ENCODE measurements at regions not wholly inside any gene's neighbourhood (a gene's known extent, or its start where the extent isn't known, plus 50 kb on each side); places are given as distances from the start of the nearest gene placed in this dataset.

- Histone ChIP-seq H3K27ac (no peak overlapping the region), H3K4me1 (no peaks in the 10 kb centered on the region), H3K27me3 (no peaks in the 10 kb centered on the region), H3K9ac (no peak overlapping the region), H3K4me3 (no peak overlapping the region), H3K9me3 (replicated peaks in 1 of 11) (0 out of 22 replicates have a peak, but pooled peaks cover 0 to 7% (median 0%) of the 10 kb centered on the region in 11 experiments), H3K4me2 (no peak overlapping the region), H3K36me3 (no peaks in the 10 kb centered on the region), H4K20me1 (no peaks in the 10 kb centered on the region)
- no peak for TF ChIP-seq Cebpa-rat (IDR thresholded peaks at IDR 0.05)
These were observed 225.3 kb downstream of the ATP23 start for GRCh38 chr12:58166643-58167042.

- H3K9me3 ChIP-seq (replicated peaks in 1 of 11) = peaks cover 2 to 12% (median 5%) of the 10 kb centered on the region in 11 experiments; a peak in 13 of 22 replicates
- H3K4me2 ChIP-seq = no peak overlapping the region
- H3K27ac ChIP-seq = no peak overlapping the region
- TF ChIP-seq Cebpa-rat (IDR thresholded peaks at IDR 0.05) = no peak
- H4K20me1 ChIP-seq = no peaks in the 10 kb centered on the region
- H3K4me1 ChIP-seq = no peaks in the 10 kb centered on the region
- H3K27me3 ChIP-seq = no peaks in the 10 kb centered on the region
- H3K9ac ChIP-seq = no peak overlapping the region
- H3K36me3 ChIP-seq = no peaks in the 10 kb centered on the region
- no peak overlapping the region for H3K4me3 ChIP-seq
These were observed 226.3 kb downstream of the ATP23 start for GRCh38 chr12:58167622-58168021.

GRCh38 chr12:58169826-58170225, 228.5 kb downstream of the ATP23 start:
- H3K36me3 ChIP-seq = no peaks in the 10 kb centered on the region
- H3K9me3 ChIP-seq (replicated peaks in 1 of 11) = peaks cover 7 to 24% (median 15%) of the 10 kb centered on the region in 11 experiments; a peak in 16 of 22 replicates
- no peaks in the 10 kb centered on the region for H3K27me3 ChIP-seq
- H3K4me3 ChIP-seq = no peak overlapping the region
- H3K4me2 ChIP-seq = no peak overlapping the region
- no peak overlapping the region for H3K9ac ChIP-seq
- no peak for TF ChIP-seq Cebpa-rat (IDR thresholded peaks at IDR 0.05)
- no peaks in the 10 kb centered on the region for H4K20me1 ChIP-seq
- no peaks in the 10 kb centered on the region for H3K4me1 ChIP-seq
- H3K27ac ChIP-seq = no peak overlapping the region

- Histone ChIP-seq H3K36me3 (no peaks in the 10 kb centered on the region), H3K27me3 (no peaks in the 10 kb centered on the region), H3K27ac (no peak overlapping the region), H3K4me3 (no peak overlapping the region), H3K4me1 (no peaks in the 10 kb centered on the region), H3K9me3 (replicated peaks in 1 of 11) (peaks cover 7 to 21% (median 15%) of the 10 kb centered on the region in 11 experiments; a peak in 16 of 22 replicates), H3K9ac (no peak overlapping the region), H4K20me1 (no peaks in the 10 kb centered on the region), H3K4me2 (no peak overlapping the region)
- TF ChIP-seq Cebpa-rat (IDR thresholded peaks at IDR 0.05) = no peak
These were observed 230.5 kb downstream of the ATP23 start for GRCh38 chr12:58171914-58172313.

- no peak overlapping the region for H3K4me3 ChIP-seq
- H3K27me3 ChIP-seq = no peaks in the 10 kb centered on the region
- H4K20me1 ChIP-seq = no peaks in the 10 kb centered on the region
- H3K9ac ChIP-seq = no peak overlapping the region
- no peaks in the 10 kb centered on the region for H3K36me3 ChIP-seq
- no peak overlapping the region for H3K27ac ChIP-seq
- H3K4me1 ChIP-seq = no peaks in the 10 kb centered on the region
- H3K9me3 ChIP-seq (replicated peaks in 1 of 11) = peaks cover 7 to 21% (median 15%) of the 10 kb centered on the region in 11 experiments; a peak in 16 of 22 replicates
- TF ChIP-seq Cebpa-rat (IDR thresholded peaks at IDR 0.05) = no peak
- H3K4me2 ChIP-seq = no peak overlapping the region
These were observed 231.2 kb downstream of the ATP23 start for GRCh38 chr12:58172433-58173073.

GRCh38 chr12:58174316-58174715, 232.9 kb downstream of the ATP23 start:
- Histone ChIP-seq H4K20me1 (no peaks in the 10 kb centered on the region), H3K4me2 (no peak overlapping the region), H3K4me1 (no peaks in the 10 kb centered on the region), H3K9me3 (replicated peaks in 1 of 11) (peaks cover 7 to 21% (median 15%) of the 10 kb centered on the region in 11 experiments; a peak in 16 of 22 replicates), H3K27ac (no peak overlapping the region), H3K9ac (no peak overlapping the region), H3K36me3 (no peaks in the 10 kb centered on the region), H3K27me3 (no peaks in the 10 kb centered on the region), H3K4me3 (no peak overlapping the region)
- no peak for TF ChIP-seq Cebpa-rat (IDR thresholded peaks at IDR 0.05)

- no peaks in the 10 kb centered on the region for H3K27me3 ChIP-seq
These were observed 235.0 kb downstream of the ATP23 start for GRCh38 chr12:58176296-58176869.

GRCh38 chr12:58177366-58177765, 236.0 kb downstream of the ATP23 start:
- Histone ChIP-seq H3K27ac (no peak overlapping the region), H3K27me3 (no peaks in the 10 kb centered on the region), H3K4me2 (no peak overlapping the region), H3K9me3 (replicated peaks in 1 of 11) (peaks cover 6 to 18% (median 13%) of the 10 kb centered on the region in 11 experiments; a peak in 16 of 22 replicates), H3K4me3 (no peak overlapping the region), H3K9ac (no peak overlapping the region), H4K20me1 (no peaks in the 10 kb centered on the region), H3K4me1 (no peaks in the 10 kb centered on the region), H3K36me3 (no peaks in the 10 kb centered on the region)
- no peak for TF ChIP-seq Cebpa-rat (IDR thresholded peaks at IDR 0.05)

More at GRCh38 chr12:58176296-58176869, 235.0 kb downstream of the ATP23 start:
- Histone ChIP-seq H3K4me3 (no peak overlapping the region), H3K27ac (no peak overlapping the region), H3K9me3 (replicated peaks in 1 of 11) (peaks cover 7 to 21% (median 15%) of the 10 kb centered on the region in 11 experiments; a peak in 16 of 22 replicates), H3K4me2 (no peak overlapping the region), H4K20me1 (no peaks in the 10 kb centered on the region), H3K9ac (no peak overlapping the region), H3K36me3 (no peaks in the 10 kb centered on the region), H3K4me1 (no peaks in the 10 kb centered on the region)
- TF ChIP-seq Cebpa-rat (IDR thresholded peaks at IDR 0.05) = no peak

GRCh38 chr12:58184212-58184611, 242.8 kb downstream of the ATP23 start:
- peaks cover 0 to 5% (median 0%) of the 10 kb centered on the region in 10 experiments; a peak in 1 of 20 replicates for H3K4me1 ChIP-seq
- no peak overlapping the region for H3K9ac ChIP-seq
- H3K27me3 ChIP-seq = no peaks in the 10 kb centered on the region
- H3K36me3 ChIP-seq = peaks cover 0 to 4% (median 0%) of the 10 kb centered on the region in 11 experiments; a peak in 1 of 22 replicates
- no peaks in the 10 kb centered on the region for H4K20me1 ChIP-seq
- no peak overlapping the region for H3K4me2 ChIP-seq
- no peak overlapping the region for H3K27ac ChIP-seq
- peaks cover 31 to 66% (median 36%) of the 10 kb centered on the region in 11 experiments for H3K9me3 ChIP-seq (replicated peaks in 1 of 11)
- no peak overlapping the region for H3K4me3 ChIP-seq
- no peak for TF ChIP-seq Cebpa-rat (IDR thresholded peaks at IDR 0.05)
